Stomach (tissue), 8 donors: ENCODE measurements at regions not wholly inside any gene's neighbourhood (a gene's known extent, or its start where the extent isn't known, plus 50 kb on each side); places are given as distances from the start of the nearest gene placed in this dataset.

Experiments used
- DNase-seq, 2 donors: peaks; one replicate each; pipeline versions ENCODE4 v3.0.0 to v3.0.0-alpha.2; 2013 to 2019
- H3K27ac ChIP-seq, 5 donors: fragments of 200-600 bp in 4 of 5; sonication (generic) in 4 of 5; one replicate each; pipeline ENCODE4 v1.5.1; 2013 to 2019; ENCODE audit warnings: mild to moderate bottlenecking in 1 of 5, moderate library complexity in 1 of 5
- H3K27me3 ChIP-seq, 3 donors: fragments of 200-600 bp; sonication (generic); one replicate each; pipeline ENCODE4 v1.5.1; 2017 to 2019; ENCODE audit warnings: mixed run types in 1 of 3
- H3K36me3 ChIP-seq, 4 donors: fragments of 200-600 bp; sonication (generic); 1 replicate in 3 of 4; 2 replicates in 1 of 4; pipeline ENCODE4 v1.5.1; 2016 to 2019
- H3K4me1 ChIP-seq, 4 donors: fragments of 200-600 bp; sonication (generic); one replicate each; pipeline ENCODE4 v1.5.1; 2016 to 2019
- H3K4me3 ChIP-seq, 4 donors: fragments of 200-600 bp; sonication (generic) in 3 of 4; one replicate each; pipeline ENCODE4 v1.5.1; 2016 to 2019; ENCODE audit warnings: mild to moderate bottlenecking in 1 of 4
- H3K9me3 ChIP-seq, 4 donors: fragments of 200-600 bp; sonication (generic); one replicate each; pipeline ENCODE4 v1.5.1; 2016 to 2019
- CTCF ChIP-seq, 7 experiments: fragments of 450-650 bp in 4 of 7; fragments of 200-600 bp in 3 of 7; sonication (generic) in 3 of 7; IDR thresholded peaks; one replicate each; pipeline ENCODE4 v1.5.1; 2016 to 2019; ENCODE audit warnings: antibody characterized with exemption in 7 of 7, control low read depth in 2 of 7, mild to moderate bottlenecking in 1 of 7
- EP300 ChIP-seq: sonication (generic); formaldehyde crosslinking; IDR thresholded peaks from one replicate; pipeline ENCODE4 v1.6.1; 2017; ENCODE audit warnings: antibody characterized with exemption
- POLR2A ChIP-seq, 4 donors: fragments of 450-650 bp; IDR thresholded peaks; one replicate each; pipeline ENCODE4 v1.6.1; 2016; ENCODE audit warnings: antibody characterized with exemption in 4 of 4, control low read depth in 2 of 4, mild to moderate bottlenecking in 1 of 4, moderate library complexity in 1 of 4
- POLR2AphosphoS5 ChIP-seq, 3 donors: sonication (generic); formaldehyde crosslinking; IDR thresholded peaks; one replicate each; pipeline ENCODE4 v1.6.1; 2016; ENCODE audit warnings: antibody characterized with exemption in 3 of 3
- WGBS, 5 donors: extraction: QIAGEN DNeasy Blood & Tissue Kit in 3 of 5; methylation state at CpG; one replicate each; pipeline versions ENCODE4 v1.1.5 to v1.1.7; 2013 to 2018; 5-methylcytosine and 5-hydroxymethylcytosine counted together
- intact Hi-C: fragments of 100-400 bp; cut with DNase I; formaldehyde crosslinking; loops from one replicate; pipeline ENCODE4 v1.15.1; 2023; ENCODE audit warnings: low total_unique reads
- donor health status: healthy with polysubstance abuse.
- donor health status: Bipolar disorder and iron deficiency.
- donor health status: healthy.

- no peak overlapping the region for H3K4me3 ChIP-seq
- H3K4me1 ChIP-seq = no peaks in the 10 kb centered on the region
- H3K36me3 ChIP-seq = no peaks in the 10 kb centered on the region
- DNase-seq = no peak
- H3K27ac ChIP-seq = no peak overlapping the region
- H3K9me3 ChIP-seq = no peaks in the 10 kb centered on the region
- TF ChIP-seq POLR2AphosphoS5 (IDR thresholded peaks at IDR 0.05) = no peak
- no peak for TF ChIP-seq EP300
- TF ChIP-seq POLR2A (IDR thresholded peaks at IDR 0.05) = no peak
- no peak for TF ChIP-seq CTCF (IDR thresholded peaks at IDR 0.05)
- intact Hi-C loops = no loop called here
- H3K27me3 ChIP-seq = no peaks in the 10 kb centered on the region
These were observed 1253.6 kb upstream of the TENM4 start for GRCh38 chr11:80694385-80694784.

GRCh38 chr11:80687941-80688340, 1247.1 kb upstream of the TENM4 start:
- Histone ChIP-seq H3K4me1 (no peaks in the 10 kb centered on the region), H3K27ac (no peak overlapping the region), H3K27me3 (no peaks in the 10 kb centered on the region), H3K9me3 (no peaks in the 10 kb centered on the region), H3K36me3 (no peaks in the 10 kb centered on the region), H3K4me3 (no peak overlapping the region)
- no peak for DNase-seq
- WGBS, 5 donors = 53 to 81% (median 65%) methylated on average over 2 of the region's 2 CpGs
- intact Hi-C loops = no loop called here
- TF ChIP-seq POLR2A (IDR thresholded peaks at IDR 0.05) (no peak), CTCF (IDR thresholded peaks at IDR 0.05) (no peak), EP300 (no peak), POLR2AphosphoS5 (IDR thresholded peaks at IDR 0.05) (no peak)

- H3K4me1 ChIP-seq = no peaks in the 10 kb centered on the region
- no peak overlapping the region for H3K27ac ChIP-seq
- WGBS, 5 donors = 78 to 85% (median 81%) methylated on average over 4 of the region's 4 CpGs
- H3K27me3 ChIP-seq = no peaks in the 10 kb centered on the region
- H3K4me3 ChIP-seq = no peak overlapping the region
- DNase-seq = no peak
- TF ChIP-seq POLR2AphosphoS5 (IDR thresholded peaks at IDR 0.05) (no peak), CTCF (IDR thresholded peaks at IDR 0.05) (no peak), EP300 (no peak), POLR2A (IDR thresholded peaks at IDR 0.05) (no peak)
- H3K9me3 ChIP-seq = no peaks in the 10 kb centered on the region
- intact Hi-C loops = no loop called here
- no peaks in the 10 kb centered on the region for H3K36me3 ChIP-seq
These were observed 1246.1 kb upstream of the TENM4 start for GRCh38 chr11:80686889-80687288.

- peaks cover 0 to 5% (median 0%) of the 10 kb centered on the region in 4 donors for H3K9me3 ChIP-seq
- no peak for DNase-seq
- H3K4me1 ChIP-seq = no peaks in the 10 kb centered on the region
- TF ChIP-seq CTCF (IDR thresholded peaks at IDR 0.05) (no peak), POLR2A (IDR thresholded peaks at IDR 0.05) (no peak), EP300 (no peak), POLR2AphosphoS5 (IDR thresholded peaks at IDR 0.05) (no peak)
- intact Hi-C loops = no loop called here
- H3K36me3 ChIP-seq = no peaks in the 10 kb centered on the region
- no peak overlapping the region for H3K27ac ChIP-seq
- no peak overlapping the region for H3K4me3 ChIP-seq
- H3K27me3 ChIP-seq = no peaks in the 10 kb centered on the region
These were observed 1232.7 kb upstream of the TENM4 start for GRCh38 chr11:80673566-80673965.

- Histone ChIP-seq H3K4me1 (no peaks in the 10 kb centered on the region), H3K9me3 (peaks cover 0 to 5% (median 0%) of the 10 kb centered on the region in 4 donors), H3K27ac (no peak overlapping the region), H3K36me3 (no peaks in the 10 kb centered on the region), H3K4me3 (no peak overlapping the region), H3K27me3 (no peaks in the 10 kb centered on the region)
- TF ChIP-seq POLR2AphosphoS5 (IDR thresholded peaks at IDR 0.05) = no peak
- TF ChIP-seq EP300 = no peak
- TF ChIP-seq POLR2A (IDR thresholded peaks at IDR 0.05) = no peak
- no peak for TF ChIP-seq CTCF (IDR thresholded peaks at IDR 0.05)
- intact Hi-C loops = no loop called here
- WGBS, 5 donors = 80 to 87% (median 86%) methylated on average over 3 of the region's 3 CpGs
- no peak for DNase-seq
These were observed 1228.8 kb upstream of the TENM4 start for GRCh38 chr11:80669620-80670019.
